ENCODE measurements at regions not wholly inside any gene's neighbourhood (a gene's known extent, or its start where the extent isn't known, plus 50 kb on each side); places are given as distances from the start of the nearest gene placed in this dataset.

- Histone ChIP-seq H3K27me3 (ENCODE audit: insufficient read depth, low read depth, low read length) (no peaks in the 10 kb centered on the region), H3K79me2 (replicated peaks; ENCODE audit: insufficient read depth, low read length) (no peaks in the 10 kb centered on the region), H3K9me2 (ENCODE audit: insufficient read depth, low read length) (no peaks in the 10 kb centered on the region), H3K9ac (ENCODE audit: low read length) (no peak overlapping the region), H3K27ac (ENCODE audit: low read length) (no peak overlapping the region), H3F3A (ENCODE audit: insufficient read depth, low read length, poor library complexity, severe bottlenecking) (no peaks in the 10 kb centered on the region), H3K36me3 (ENCODE audit: insufficient read depth, low read length) (no peaks in the 10 kb centered on the region), H3K4me3 (ENCODE audit: low read length) (no peak overlapping the region), H4K20me1 (ENCODE audit: insufficient read depth) (no peaks in the 10 kb centered on the region), H2AFZ (ENCODE audit: low read depth, low read length) (no peak overlapping the region), H3K4me2 (ENCODE audit: low read length) (no peak overlapping the region), H3K9me3 (ENCODE audit: low read length) (no peaks in the 10 kb centered on the region)
- TF ChIP-seq, protein P1, sequence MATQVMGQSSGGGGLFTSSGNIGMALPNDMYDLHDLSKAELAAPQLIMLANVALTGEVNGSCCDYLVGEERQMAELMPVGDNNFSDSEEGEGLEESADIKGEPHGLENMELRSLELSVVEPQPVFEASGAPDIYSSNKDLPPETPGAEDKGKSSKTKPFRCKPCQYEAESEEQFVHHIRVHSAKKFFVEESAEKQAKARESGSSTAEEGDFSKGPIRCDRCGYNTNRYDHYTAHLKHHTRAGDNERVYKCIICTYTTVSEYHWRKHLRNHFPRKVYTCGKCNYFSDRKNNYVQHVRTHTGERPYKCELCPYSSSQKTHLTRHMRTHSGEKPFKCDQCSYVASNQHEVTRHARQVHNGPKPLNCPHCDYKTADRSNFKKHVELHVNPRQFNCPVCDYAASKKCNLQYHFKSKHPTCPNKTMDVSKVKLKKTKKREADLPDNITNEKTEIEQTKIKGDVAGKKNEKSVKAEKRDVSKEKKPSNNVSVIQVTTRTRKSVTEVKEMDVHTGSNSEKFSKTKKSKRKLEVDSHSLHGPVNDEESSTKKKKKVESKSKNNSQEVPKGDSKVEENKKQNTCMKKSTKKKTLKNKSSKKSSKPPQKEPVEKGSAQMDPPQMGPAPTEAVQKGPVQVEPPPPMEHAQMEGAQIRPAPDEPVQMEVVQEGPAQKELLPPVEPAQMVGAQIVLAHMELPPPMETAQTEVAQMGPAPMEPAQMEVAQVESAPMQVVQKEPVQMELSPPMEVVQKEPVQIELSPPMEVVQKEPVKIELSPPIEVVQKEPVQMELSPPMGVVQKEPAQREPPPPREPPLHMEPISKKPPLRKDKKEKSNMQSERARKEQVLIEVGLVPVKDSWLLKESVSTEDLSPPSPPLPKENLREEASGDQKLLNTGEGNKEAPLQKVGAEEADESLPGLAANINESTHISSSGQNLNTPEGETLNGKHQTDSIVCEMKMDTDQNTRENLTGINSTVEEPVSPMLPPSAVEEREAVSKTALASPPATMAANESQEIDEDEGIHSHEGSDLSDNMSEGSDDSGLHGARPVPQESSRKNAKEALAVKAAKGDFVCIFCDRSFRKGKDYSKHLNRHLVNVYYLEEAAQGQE (IDR thresholded peaks at IDR 0.05; ENCODE audit: borderline replicate concordance) = no peak
- TF ChIP-seq TAF1 (IDR thresholded peaks at IDR 0.05; ENCODE audit: low read depth) (no peak), SMC3 (conservative IDR thresholded peaks at IDR 0.05; ENCODE audit: poor library complexity) (no peak), MXI1 (conservative IDR thresholded peaks at IDR 0.05; ENCODE audit: poor library complexity, severe bottlenecking) (no peak), POLR2AphosphoS5 (IDR thresholded peaks at IDR 0.05) (no peak), EP300 (conservative IDR thresholded peaks at IDR 0.05; ENCODE audit: poor library complexity, severe bottlenecking) (no peak), CTCF (IDR thresholded peaks at IDR 0.05; ENCODE audit: poor library complexity, severe bottlenecking) (no peak), EZH2 (IDR thresholded peaks at IDR 0.05; ENCODE audit: borderline replicate concordance, insufficient read depth, low read length, poor library complexity, severe bottlenecking) (no peak), RAD21 (conservative IDR thresholded peaks at IDR 0.05) (no peak)
These were observed 89.6 kb upstream of the MME start for GRCh38 chr3:154990543-154990942.

DNA sequence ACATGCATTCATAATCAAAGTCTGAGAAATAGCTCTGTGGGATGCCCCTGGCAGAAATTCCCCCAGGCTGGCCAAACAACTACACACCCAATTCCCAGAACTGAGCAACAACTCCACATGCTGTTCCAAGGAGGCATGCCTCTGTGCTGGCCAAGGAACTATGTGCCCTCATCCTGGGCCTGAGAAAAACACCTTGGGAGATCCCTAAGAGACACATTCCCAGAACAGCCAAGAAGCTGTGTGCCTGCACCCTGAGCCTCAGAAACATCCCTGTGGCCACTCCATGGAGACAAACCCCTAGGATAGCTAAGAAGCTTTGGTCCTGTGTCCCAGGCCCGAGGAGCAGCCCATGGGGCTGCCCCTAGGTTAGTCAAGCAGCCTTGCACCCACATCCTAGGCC is 92.3 kb upstream of the MME start:
- no peak overlapping the region for H2AFZ ChIP-seq (ENCODE audit: low read depth, low read length)
- no peaks in the 10 kb centered on the region for H3K9me3 ChIP-seq (ENCODE audit: low read length)
- TF ChIP-seq EZH2 (IDR thresholded peaks at IDR 0.05; ENCODE audit: borderline replicate concordance, insufficient read depth, low read length, poor library complexity, severe bottlenecking) (no peak), TAF1 (IDR thresholded peaks at IDR 0.05; ENCODE audit: low read depth) (no peak), SMC3 (conservative IDR thresholded peaks at IDR 0.05; ENCODE audit: poor library complexity) (no peak), RAD21 (conservative IDR thresholded peaks at IDR 0.05) (no peak), POLR2AphosphoS5 (IDR thresholded peaks at IDR 0.05) (no peak), EP300 (conservative IDR thresholded peaks at IDR 0.05; ENCODE audit: poor library complexity, severe bottlenecking) (no peak), CTCF (IDR thresholded peaks at IDR 0.05; ENCODE audit: poor library complexity, severe bottlenecking) (no peak), MXI1 (conservative IDR thresholded peaks at IDR 0.05; ENCODE audit: poor library complexity, severe bottlenecking) (no peak)
- TF ChIP-seq, protein P1 (IDR thresholded peaks at IDR 0.05; ENCODE audit: borderline replicate concordance) = no peak
- no peaks in the 10 kb centered on the region for H3K9me2 ChIP-seq (ENCODE audit: insufficient read depth, low read length)
- H4K20me1 ChIP-seq (ENCODE audit: insufficient read depth) = no peaks in the 10 kb centered on the region
- H3K27ac ChIP-seq (ENCODE audit: low read length) = no peak overlapping the region
- no peak overlapping the region for H3K9ac ChIP-seq (ENCODE audit: low read length)
- H3K79me2 ChIP-seq (replicated peaks; ENCODE audit: insufficient read depth, low read length) = no peaks in the 10 kb centered on the region
- no peaks in the 10 kb centered on the region for H3K27me3 ChIP-seq (ENCODE audit: insufficient read depth, low read depth, low read length)
- H3K4me3 ChIP-seq (ENCODE audit: low read length) = no peak overlapping the region
- no peaks in the 10 kb centered on the region for H3K36me3 ChIP-seq (ENCODE audit: insufficient read depth, low read length)
- H3F3A ChIP-seq (ENCODE audit: insufficient read depth, low read length, poor library complexity, severe bottlenecking) = no peaks in the 10 kb centered on the region
- H3K4me2 ChIP-seq (ENCODE audit: low read length) = no peak overlapping the region

All from neural cell (in vitro differentiated cells).